GM19351 (cell line): ENCODE measurements at regions not wholly inside any gene's neighbourhood (a gene's known extent, or its start where the extent isn't known, plus 50 kb on each side); places are given as distances from the start of the nearest gene placed in this dataset.

Source experiments
- ATAC-seq: cut with Tn5 transposase; IDR thresholded peaks from one replicate; pipeline ENCODE4 v1.9.1; 2021; ENCODE audit warnings: mild to moderate bottlenecking, moderate library complexity; ENCODE audit not compliant: unreplicated experiment

DNA sequence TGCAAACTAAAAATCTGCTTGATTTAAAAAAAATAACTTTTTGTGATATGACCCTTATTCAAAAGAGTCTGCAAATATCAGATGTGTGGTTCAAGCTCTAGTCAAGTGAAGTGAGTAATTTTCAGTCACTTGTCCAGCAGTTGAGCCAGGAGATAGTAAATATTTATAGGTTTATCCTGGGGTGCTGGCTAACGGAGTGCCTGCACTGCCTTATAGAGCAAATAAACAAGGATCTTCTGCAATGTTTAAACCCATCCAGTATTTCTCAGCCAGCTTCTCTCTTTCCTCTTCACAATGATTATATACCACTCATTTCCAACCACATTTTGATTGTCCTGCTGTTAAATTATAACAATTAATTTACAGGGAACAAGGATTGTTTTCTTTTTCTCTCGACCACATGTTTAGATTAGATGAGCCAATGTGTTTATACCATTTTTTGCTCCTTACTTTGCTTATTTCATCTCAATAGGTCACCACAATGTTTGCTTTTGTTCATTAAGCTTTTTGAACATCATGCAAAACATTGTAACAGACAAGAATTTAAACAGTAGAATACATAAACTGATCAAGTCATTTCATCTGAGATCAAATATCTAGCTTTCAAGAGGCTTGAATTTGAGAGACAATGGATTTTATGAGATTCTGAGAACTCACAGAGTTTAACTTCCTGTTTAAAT is 60.3 kb upstream of the GREM2 start:
- ATAC-seq, result no peak

DNA sequence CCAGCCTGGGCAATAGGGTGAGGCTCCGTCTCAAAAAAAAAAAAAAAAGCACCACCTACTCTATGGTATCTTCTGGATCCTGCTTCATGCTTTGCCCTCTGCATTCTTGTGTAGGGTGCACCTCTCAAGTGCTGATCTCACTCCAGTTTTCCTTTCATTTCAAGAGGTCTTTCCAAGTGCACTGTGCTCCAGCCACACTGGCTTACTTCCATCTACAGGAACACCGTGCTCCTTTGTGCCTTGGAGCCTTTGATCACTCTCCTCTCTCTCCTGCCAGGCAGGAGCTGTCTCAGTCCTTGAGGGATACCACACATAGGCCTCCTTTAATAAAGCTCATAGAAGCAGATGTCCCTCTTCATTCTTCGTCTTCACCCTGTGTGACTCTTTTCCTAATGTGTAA is 55.4 kb upstream of the GREM2 start:
- ATAC-seq, result no peak

DNA sequence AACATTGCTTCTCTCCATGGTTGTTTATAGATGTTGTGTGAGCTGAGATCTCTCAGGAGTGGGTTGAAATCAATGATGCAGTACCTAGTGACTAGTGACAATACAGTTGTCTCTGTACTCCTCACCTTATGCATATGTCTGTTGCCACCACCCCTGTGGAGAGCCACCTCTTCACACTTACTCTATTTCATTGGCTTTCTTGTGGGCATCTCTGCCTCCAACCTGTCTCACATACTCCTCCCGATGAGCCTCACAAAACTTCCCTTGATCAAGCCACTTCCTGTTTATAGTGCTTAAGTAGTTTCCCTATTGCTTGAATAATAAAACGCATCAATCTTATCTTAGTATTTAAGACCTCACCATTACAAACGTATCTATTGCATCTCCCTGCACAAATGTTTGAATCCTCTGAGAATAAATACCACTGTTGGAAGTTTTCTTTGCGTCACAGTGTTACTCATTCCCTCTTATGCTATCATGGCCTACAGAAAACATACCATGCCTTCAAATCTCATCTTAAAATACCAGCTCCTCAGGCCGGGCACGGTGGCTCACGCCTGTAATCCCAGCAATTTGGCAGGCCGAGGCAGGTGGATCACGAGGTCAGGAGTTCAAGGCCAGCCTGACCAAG is 54.7 kb upstream of the GREM2 start:
- ATAC-seq, result no peak

DNA sequence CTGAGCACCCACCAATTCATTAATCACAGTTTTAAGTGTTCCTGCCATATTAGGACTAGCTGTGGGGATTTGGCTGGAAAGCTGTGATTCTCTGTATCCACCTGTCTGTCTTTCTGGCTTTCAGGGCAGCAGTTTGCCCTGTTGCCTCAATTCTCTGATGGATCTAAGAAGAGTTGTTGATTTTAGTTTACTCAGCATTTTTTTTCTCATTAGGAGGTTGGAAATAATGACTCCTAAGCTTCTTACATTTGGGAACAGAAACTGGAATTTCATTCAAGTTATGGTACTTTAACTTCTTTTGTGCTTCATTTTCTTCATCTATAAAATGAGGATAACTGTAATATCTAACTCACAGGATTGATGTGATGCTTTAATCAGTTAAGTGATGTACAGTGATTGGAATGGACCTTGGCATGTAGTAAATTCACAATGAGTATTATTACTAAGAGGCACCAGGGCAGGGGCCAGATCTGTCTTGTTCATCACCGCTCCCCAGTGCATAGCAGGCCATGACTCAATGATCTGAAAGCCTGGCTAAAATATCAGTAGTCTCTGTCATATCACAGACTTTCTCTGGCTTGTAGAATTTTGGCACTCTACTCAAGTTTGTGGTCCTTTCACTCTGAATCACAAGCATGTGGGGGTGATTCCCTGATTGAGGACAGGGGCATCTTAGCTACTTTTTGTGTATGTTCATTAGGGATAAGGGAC is 51.4 kb upstream of the GREM2 start:
- ATAC-seq, result no peak
